HepG2 (cell line): ENCODE measurements at regions not wholly inside any gene's neighbourhood (a gene's known extent, or its start where the extent isn't known, plus 50 kb on each side); places are given as distances from the start of the nearest gene placed in this dataset.

Experiments
- BRD4 ChIP-seq: sonication (generic); formaldehyde crosslinking; IDR thresholded peaks from 2 replicates; pipeline ENCODE4 v1.4.0; 2020; ENCODE audit warnings: missing genetic modification reagents
- EEA1 ChIP-seq: sonication (generic); formaldehyde crosslinking; IDR thresholded peaks from 2 replicates; pipeline ENCODE4 v1.5.1; 2020; ENCODE audit warnings: mild to moderate bottlenecking, missing genetic modification reagents, borderline replicate concordance
- GZF1 ChIP-seq: sonication (generic); formaldehyde crosslinking; IDR thresholded peaks from 2 replicates; pipeline ENCODE4 v1.5.1; 2020; ENCODE audit warnings: mild to moderate bottlenecking, missing genetic modification reagents
- HOXA3 ChIP-seq: sonication (generic); formaldehyde crosslinking; IDR thresholded peaks from 2 replicates; pipeline ENCODE4 v1.5.0; 2020; ENCODE audit warnings: missing genetic modification reagents
- HOXD1 ChIP-seq: sonication (generic); formaldehyde crosslinking; IDR thresholded peaks from 2 replicates; pipeline ENCODE4 v1.5.0; 2020; ENCODE audit warnings: missing genetic modification reagents
- KDM5B ChIP-seq: sonication (generic); formaldehyde crosslinking; IDR thresholded peaks from 2 replicates; pipeline ENCODE4 v1.4.0; 2020; ENCODE audit warnings: missing genetic modification reagents, mild to moderate bottlenecking, borderline replicate concordance
- NBN ChIP-seq: fragments of 450-650 bp; conservative IDR thresholded peaks from 2 replicates; pipeline ENCODE4 v1.6.1; 2017
- PAF1 ChIP-seq: IDR thresholded peaks from 2 replicates; pipeline ENCODE4 v1.6.1; 2016; ENCODE audit warnings: missing genetic modification reagents, missing compliant biosample characterization
- SP4 ChIP-seq: sonication (generic); formaldehyde crosslinking; IDR thresholded peaks from 2 replicates; pipeline ENCODE4 v1.8.1; 2023; ENCODE audit warnings: mild to moderate bottlenecking, missing genetic modification reagents
- TOPORS ChIP-seq: sonication (generic); formaldehyde crosslinking; IDR thresholded peaks from 2 replicates; pipeline ENCODE4 v1.8.0; 2023; ENCODE audit warnings: mild to moderate bottlenecking, missing genetic modification reagents
- ZFX ChIP-seq: sonication (generic); formaldehyde crosslinking; IDR thresholded peaks from 2 replicates; pipeline ENCODE4 v1.4.0; 2020; ENCODE audit warnings: mild to moderate bottlenecking, low read depth, missing genetic modification reagents, moderate library complexity
- ZNF598 ChIP-seq: sonication (generic); formaldehyde crosslinking; IDR thresholded peaks from 2 replicates; pipeline ENCODE4 v1.5.1; 2020; ENCODE audit warnings: mild to moderate bottlenecking, missing genetic modification reagents, borderline replicate concordance
- ZNF749 ChIP-seq: sonication (generic); formaldehyde crosslinking; IDR thresholded peaks from 2 replicates; pipeline ENCODE4 v1.8.0; 2022; ENCODE audit warnings: mild to moderate bottlenecking, missing genetic modification reagents, moderate library complexity, borderline replicate concordance
- ZNF75D ChIP-seq: sonication (generic); formaldehyde crosslinking; IDR thresholded peaks from 2 replicates; pipeline ENCODE4 v1.8.1; 2023; ENCODE audit warnings: missing genetic modification reagents, mild to moderate bottlenecking, borderline replicate concordance
- ZNF761 ChIP-seq: sonication (generic); formaldehyde crosslinking; conservative IDR thresholded peaks from 2 replicates; pipeline ENCODE4 v1.4.0; 2020; ENCODE audit warnings: mild to moderate bottlenecking, missing genetic modification reagents
- ZNF790 ChIP-seq: sonication (generic); formaldehyde crosslinking; IDR thresholded peaks from 2 replicates; pipeline ENCODE4 v1.8.0; 2022; ENCODE audit warnings: missing genetic modification reagents, mild to moderate bottlenecking, borderline replicate concordance
- TF ChIP-seq, protein P1 (sequence below): sonication (generic); formaldehyde crosslinking; IDR thresholded peaks from 2 replicates; pipeline ENCODE4 v1.5.1; 2020; ENCODE audit warnings: mild to moderate bottlenecking, missing genetic modification reagents, moderate library complexity
- TF ChIP-seq, protein P2 (sequence below): sonication (generic); formaldehyde crosslinking; IDR thresholded peaks from 2 replicates; pipeline ENCODE4 v1.5.0; 2020; ENCODE audit warnings: missing genetic modification reagents
- TF ChIP-seq, protein P3 (sequence below): IDR thresholded peaks from 2 replicates; pipeline ENCODE4 v1.4.0; 2020; ENCODE audit warnings: mild to moderate bottlenecking, missing genetic modification reagents
- TF ChIP-seq, protein P4 (sequence below): sonication (generic); formaldehyde crosslinking; IDR thresholded peaks from 2 replicates; pipeline ENCODE4 v1.4.0; 2020; ENCODE audit warnings: mild to moderate bottlenecking, missing genetic modification reagents

DNA sequence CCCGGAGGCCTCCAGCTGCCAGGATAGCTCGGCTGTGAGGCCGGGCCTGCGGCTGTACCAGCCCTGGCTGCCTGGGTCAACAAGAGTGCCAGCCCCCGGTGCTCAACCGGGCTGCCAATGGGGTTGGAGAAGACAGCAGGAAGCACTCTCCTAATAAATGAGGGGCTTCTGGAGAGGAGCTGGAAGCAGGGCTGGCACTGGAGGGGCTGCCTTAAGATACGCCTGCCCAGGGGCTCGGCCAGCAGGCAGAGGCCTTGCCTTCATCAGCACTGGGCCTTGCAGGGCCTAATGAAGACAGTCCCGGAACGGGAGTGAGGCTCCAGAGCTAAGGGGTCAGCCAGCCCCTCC is 73.6 kb downstream of the TEX51 start (continued):
- TF ChIP-seq, protein P1, sequence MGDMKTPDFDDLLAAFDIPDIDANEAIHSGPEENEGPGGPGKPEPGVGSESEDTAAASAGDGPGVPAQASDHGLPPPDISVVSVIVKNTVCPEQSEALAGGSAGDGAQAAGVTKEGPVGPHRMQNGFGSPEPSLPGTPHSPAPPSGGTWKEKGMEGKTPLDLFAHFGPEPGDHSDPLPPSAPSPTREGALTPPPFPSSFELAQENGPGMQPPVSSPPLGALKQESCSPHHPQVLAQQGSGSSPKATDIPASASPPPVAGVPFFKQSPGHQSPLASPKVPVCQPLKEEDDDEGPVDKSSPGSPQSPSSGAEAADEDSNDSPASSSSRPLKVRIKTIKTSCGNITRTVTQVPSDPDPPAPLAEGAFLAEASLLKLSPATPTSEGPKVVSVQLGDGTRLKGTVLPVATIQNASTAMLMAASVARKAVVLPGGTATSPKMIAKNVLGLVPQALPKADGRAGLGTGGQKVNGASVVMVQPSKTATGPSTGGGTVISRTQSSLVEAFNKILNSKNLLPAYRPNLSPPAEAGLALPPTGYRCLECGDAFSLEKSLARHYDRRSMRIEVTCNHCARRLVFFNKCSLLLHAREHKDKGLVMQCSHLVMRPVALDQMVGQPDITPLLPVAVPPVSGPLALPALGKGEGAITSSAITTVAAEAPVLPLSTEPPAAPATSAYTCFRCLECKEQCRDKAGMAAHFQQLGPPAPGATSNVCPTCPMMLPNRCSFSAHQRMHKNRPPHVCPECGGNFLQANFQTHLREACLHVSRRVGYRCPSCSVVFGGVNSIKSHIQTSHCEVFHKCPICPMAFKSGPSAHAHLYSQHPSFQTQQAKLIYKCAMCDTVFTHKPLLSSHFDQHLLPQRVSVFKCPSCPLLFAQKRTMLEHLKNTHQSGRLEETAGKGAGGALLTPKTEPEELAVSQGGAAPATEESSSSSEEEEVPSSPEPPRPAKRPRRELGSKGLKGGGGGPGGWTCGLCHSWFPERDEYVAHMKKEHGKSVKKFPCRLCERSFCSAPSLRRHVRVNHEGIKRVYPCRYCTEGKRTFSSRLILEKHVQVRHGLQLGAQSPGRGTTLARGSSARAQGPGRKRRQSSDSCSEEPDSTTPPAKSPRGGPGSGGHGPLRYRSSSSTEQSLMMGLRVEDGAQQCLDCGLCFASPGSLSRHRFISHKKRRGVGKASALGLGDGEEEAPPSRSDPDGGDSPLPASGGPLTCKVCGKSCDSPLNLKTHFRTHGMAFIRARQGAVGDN (CRISPR knock-in tag): peak; percentile 57
- TF ChIP-seq NBN (no peak), SP4 (CRISPR knock-in tag) (peak; percentile 8; the same call in 1 of the 2 replicates), GZF1 (CRISPR knock-in tag) (0 out of 2 replicates have a peak, but pooled peaks have one; percentile 21), ZNF749 (CRISPR knock-in tag) (no peak), ZNF598 (CRISPR knock-in tag) (no peak), HOXD1 (CRISPR knock-in tag) (peak; percentile 14; the same call in 1 of the 2 replicates), EEA1 (CRISPR knock-in tag) (no peak), ZNF790 (CRISPR knock-in tag) (0 out of 2 replicates have a peak, but pooled peaks have one; percentile 19), HOXA3 (CRISPR knock-in tag) (0 out of 2 replicates have a peak, but pooled peaks have one; percentile 0), KDM5B (CRISPR knock-in tag) (0 out of 2 replicates have a peak, but pooled peaks have one; percentile 7), BRD4 (CRISPR knock-in tag) (no peak), ZNF75D (CRISPR knock-in tag) (no peak), PAF1 (CRISPR knock-in tag) (no peak), TOPORS (CRISPR knock-in tag) (0 out of 2 replicates have a peak, but pooled peaks have one; percentile 18), ZFX (CRISPR knock-in tag) (peak; percentile 15; the same call in 1 of the 2 replicates), ZNF761 (CRISPR knock-in tag) (0 out of 2 replicates have a peak, but pooled peaks have one; percentile 13)
- TF ChIP-seq, protein P2, sequence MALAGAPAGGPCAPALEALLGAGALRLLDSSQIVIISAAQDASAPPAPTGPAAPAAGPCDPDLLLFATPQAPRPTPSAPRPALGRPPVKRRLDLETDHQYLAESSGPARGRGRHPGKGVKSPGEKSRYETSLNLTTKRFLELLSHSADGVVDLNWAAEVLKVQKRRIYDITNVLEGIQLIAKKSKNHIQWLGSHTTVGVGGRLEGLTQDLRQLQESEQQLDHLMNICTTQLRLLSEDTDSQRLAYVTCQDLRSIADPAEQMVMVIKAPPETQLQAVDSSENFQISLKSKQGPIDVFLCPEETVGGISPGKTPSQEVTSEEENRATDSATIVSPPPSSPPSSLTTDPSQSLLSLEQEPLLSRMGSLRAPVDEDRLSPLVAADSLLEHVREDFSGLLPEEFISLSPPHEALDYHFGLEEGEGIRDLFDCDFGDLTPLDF (CRISPR knock-in tag): no peak
- TF ChIP-seq, protein P3, sequence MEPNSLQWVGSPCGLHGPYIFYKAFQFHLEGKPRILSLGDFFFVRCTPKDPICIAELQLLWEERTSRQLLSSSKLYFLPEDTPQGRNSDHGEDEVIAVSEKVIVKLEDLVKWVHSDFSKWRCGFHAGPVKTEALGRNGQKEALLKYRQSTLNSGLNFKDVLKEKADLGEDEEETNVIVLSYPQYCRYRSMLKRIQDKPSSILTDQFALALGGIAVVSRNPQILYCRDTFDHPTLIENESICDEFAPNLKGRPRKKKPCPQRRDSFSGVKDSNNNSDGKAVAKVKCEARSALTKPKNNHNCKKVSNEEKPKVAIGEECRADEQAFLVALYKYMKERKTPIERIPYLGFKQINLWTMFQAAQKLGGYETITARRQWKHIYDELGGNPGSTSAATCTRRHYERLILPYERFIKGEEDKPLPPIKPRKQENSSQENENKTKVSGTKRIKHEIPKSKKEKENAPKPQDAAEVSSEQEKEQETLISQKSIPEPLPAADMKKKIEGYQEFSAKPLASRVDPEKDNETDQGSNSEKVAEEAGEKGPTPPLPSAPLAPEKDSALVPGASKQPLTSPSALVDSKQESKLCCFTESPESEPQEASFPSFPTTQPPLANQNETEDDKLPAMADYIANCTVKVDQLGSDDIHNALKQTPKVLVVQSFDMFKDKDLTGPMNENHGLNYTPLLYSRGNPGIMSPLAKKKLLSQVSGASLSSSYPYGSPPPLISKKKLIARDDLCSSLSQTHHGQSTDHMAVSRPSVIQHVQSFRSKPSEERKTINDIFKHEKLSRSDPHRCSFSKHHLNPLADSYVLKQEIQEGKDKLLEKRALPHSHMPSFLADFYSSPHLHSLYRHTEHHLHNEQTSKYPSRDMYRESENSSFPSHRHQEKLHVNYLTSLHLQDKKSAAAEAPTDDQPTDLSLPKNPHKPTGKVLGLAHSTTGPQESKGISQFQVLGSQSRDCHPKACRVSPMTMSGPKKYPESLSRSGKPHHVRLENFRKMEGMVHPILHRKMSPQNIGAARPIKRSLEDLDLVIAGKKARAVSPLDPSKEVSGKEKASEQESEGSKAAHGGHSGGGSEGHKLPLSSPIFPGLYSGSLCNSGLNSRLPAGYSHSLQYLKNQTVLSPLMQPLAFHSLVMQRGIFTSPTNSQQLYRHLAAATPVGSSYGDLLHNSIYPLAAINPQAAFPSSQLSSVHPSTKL (CRISPR knock-in tag): peak; percentile 1; the same call in 1 of the 2 replicates
- TF ChIP-seq, protein P4, sequence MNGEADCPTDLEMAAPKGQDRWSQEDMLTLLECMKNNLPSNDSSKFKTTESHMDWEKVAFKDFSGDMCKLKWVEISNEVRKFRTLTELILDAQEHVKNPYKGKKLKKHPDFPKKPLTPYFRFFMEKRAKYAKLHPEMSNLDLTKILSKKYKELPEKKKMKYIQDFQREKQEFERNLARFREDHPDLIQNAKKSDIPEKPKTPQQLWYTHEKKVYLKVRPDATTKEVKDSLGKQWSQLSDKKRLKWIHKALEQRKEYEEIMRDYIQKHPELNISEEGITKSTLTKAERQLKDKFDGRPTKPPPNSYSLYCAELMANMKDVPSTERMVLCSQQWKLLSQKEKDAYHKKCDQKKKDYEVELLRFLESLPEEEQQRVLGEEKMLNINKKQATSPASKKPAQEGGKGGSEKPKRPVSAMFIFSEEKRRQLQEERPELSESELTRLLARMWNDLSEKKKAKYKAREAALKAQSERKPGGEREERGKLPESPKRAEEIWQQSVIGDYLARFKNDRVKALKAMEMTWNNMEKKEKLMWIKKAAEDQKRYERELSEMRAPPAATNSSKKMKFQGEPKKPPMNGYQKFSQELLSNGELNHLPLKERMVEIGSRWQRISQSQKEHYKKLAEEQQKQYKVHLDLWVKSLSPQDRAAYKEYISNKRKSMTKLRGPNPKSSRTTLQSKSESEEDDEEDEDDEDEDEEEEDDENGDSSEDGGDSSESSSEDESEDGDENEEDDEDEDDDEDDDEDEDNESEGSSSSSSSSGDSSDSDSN: 0 out of 2 replicates have a peak, but pooled peaks have one; percentile 8
